MCF 10A (cell line): ENCODE measurements at regions not wholly inside any gene's neighbourhood (a gene's known extent, or its start where the extent isn't known, plus 50 kb on each side); places are given as distances from the start of the nearest gene placed in this dataset.
"Not testable (repeated sequence)": the region's sequence is repeated elsewhere in the genome, so short reads cannot be mapped to it uniquely, and the experiment has no call there.

Source experiments
- BruUV-seq: library from RNA; stranded (reverse); fragments of 400-500 nt; replicated peaks from 2 replicates; lab custom pipeline; 2021; lab: Mats Ljungman, UMichigan
- CTCF ChIA-PET: fragments of 300-600 bp; sonication (Branson Sonifier 250); formaldehyde crosslinking; extraction: SDS; loops from one replicate; lab custom pipeline; 2021; ENCODE audit warnings: antibody characterized with exemption, inconsistent platforms; lab: Yijun Ruan, JAX
- POLR2A ChIA-PET: fragments of 300-600, 350-650 bp; sonication (Branson Sonifier 250); formaldehyde crosslinking; extraction: SDS; loops from one replicate; lab custom pipeline; 2020; ENCODE audit warnings: antibody characterized with exemption, inconsistent platforms; lab: Yijun Ruan, JAX
- DNase-seq: peaks from one replicate; pipeline ENCODE4 v3.0.0-alpha.2; 2018; ENCODE audit not compliant: unreplicated experiment
- H3K27ac Mint-ChIP-seq: one replicate; pipeline ENCODE4 v1.8.0; 2022; ENCODE audit warnings: mild to moderate bottlenecking, low read depth, mixed read lengths; ENCODE audit not compliant: unreplicated experiment
- H3K27me3 Mint-ChIP-seq: one replicate; pipeline ENCODE4 v1.8.0; 2022; ENCODE audit warnings: mixed read lengths; ENCODE audit not compliant: insufficient read depth, unreplicated experiment
- H3K36me3 Mint-ChIP-seq: one replicate; pipeline ENCODE4 v1.8.0; 2022; ENCODE audit warnings: mild to moderate bottlenecking, moderate library complexity, mixed read lengths; ENCODE audit not compliant: insufficient read depth, unreplicated experiment
- H3K4me1 Mint-ChIP-seq: one replicate; pipeline ENCODE4 v1.8.0; 2022; ENCODE audit warnings: mixed read lengths; ENCODE audit not compliant: insufficient read depth, unreplicated experiment
- H3K4me3 Mint-ChIP-seq: one replicate; pipeline ENCODE4 v1.8.0; 2022; ENCODE audit warnings: mild to moderate bottlenecking, moderate library complexity, mixed read lengths; ENCODE audit not compliant: unreplicated experiment
- H3K9me3 Mint-ChIP-seq: one replicate; pipeline ENCODE4 v1.8.0; 2022; ENCODE audit warnings: mixed read lengths; ENCODE audit not compliant: unreplicated experiment
- intact Hi-C: fragments of 100-400 bp; cut with micrococcal nuclease; formaldehyde crosslinking; loops from 2 replicates; pipeline ENCODE4 v1.14.1; 2022
- TF ChIP-seq, protein P1 (sequence below): fragments of 200-600 bp; IDR thresholded peaks from one replicate; pipeline ENCODE4 v1.8.0; 2022; ENCODE audit warnings: antibody characterized with exemption, mild to moderate bottlenecking; ENCODE audit not compliant: unreplicated experiment

DNA sequence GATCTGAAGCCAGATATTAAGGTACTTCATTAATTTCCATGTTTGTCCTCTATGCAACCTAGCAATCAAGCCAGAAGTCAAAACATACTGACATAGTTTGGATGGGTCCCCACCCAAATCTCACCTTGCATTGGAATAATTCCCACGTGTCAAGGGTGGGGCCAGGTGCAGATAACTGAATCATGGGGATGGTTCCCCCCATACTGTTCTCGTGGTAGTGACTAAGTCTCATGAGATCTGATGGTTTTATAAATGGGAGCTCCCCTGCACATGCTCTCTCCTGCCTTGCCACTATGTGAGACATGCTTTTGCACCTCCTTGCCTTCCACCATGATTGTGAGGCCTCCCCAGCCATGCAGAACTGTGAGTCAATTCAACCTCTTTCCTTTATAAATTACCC, 143.9 kb upstream of the C1QTNF3 start:
- H3K4me3 Mint-ChIP-seq, H3K27ac Mint-ChIP-seq, H3K36me3 Mint-ChIP-seq, DNase-seq, intact Hi-C loops, H3K27me3 Mint-ChIP-seq, H3K9me3 Mint-ChIP-seq, POLR2A ChIA-PET, BruUV-seq, CTCF ChIA-PET, H3K4me1 Mint-ChIP-seq: not testable (repeated sequence)

GRCh38 chr5:34187441-34187840, 144.4 kb upstream of the C1QTNF3 start:
- BruUV-seq, DNase-seq, H3K4me3 Mint-ChIP-seq, intact Hi-C loops, H3K27me3 Mint-ChIP-seq, POLR2A ChIA-PET, H3K36me3 Mint-ChIP-seq, H3K9me3 Mint-ChIP-seq, H3K4me1 Mint-ChIP-seq, H3K27ac Mint-ChIP-seq, CTCF ChIA-PET: not testable (repeated sequence)

DNA sequence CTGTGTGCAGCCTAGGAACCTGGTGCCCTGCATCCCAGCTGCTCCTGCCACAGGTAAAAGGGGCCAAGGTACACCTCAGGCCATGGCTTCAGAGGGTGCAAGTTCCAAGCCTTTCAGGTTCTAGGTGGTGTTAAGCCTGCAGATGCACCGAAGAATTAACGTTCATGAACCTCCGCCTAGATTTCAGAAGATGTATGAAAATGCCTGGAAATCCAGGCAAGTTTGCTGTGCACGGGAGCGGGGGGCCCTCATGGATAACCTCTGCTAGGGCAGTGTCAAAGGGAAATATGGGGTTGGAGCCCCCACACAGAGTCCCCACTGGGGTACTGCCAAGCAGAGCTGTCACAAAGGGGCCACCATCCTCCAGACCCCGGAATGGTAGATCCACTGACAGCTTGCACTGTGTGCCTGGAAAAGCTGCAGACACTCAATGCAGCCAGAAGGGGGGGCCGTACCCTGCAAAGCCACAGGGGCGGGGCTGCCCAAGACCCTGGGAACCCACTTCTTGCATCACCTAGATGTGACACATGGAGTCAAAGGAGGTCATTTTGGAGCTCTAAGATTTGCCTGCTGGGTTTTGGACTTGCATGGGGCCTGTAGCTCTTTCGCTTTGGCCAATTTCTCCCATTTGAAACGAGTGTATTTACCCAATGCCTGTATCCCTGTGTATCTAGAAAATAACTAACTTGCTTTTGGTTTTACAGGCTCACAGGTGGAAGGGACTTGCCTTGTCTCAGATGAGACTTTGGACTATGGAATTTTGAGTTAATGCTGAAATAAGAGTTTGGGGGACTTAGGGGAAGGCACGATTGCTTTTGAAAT, 145.2 kb upstream of the C1QTNF3 start:
- H3K9me3 Mint-ChIP-seq, H3K36me3 Mint-ChIP-seq, H3K4me1 Mint-ChIP-seq, H3K27me3 Mint-ChIP-seq, intact Hi-C loops, BruUV-seq, H3K27ac Mint-ChIP-seq, CTCF ChIA-PET, H3K4me3 Mint-ChIP-seq, POLR2A ChIA-PET: not testable (repeated sequence)
- DNase-seq: peak; percentile 72
- TF ChIP-seq, protein P1, sequence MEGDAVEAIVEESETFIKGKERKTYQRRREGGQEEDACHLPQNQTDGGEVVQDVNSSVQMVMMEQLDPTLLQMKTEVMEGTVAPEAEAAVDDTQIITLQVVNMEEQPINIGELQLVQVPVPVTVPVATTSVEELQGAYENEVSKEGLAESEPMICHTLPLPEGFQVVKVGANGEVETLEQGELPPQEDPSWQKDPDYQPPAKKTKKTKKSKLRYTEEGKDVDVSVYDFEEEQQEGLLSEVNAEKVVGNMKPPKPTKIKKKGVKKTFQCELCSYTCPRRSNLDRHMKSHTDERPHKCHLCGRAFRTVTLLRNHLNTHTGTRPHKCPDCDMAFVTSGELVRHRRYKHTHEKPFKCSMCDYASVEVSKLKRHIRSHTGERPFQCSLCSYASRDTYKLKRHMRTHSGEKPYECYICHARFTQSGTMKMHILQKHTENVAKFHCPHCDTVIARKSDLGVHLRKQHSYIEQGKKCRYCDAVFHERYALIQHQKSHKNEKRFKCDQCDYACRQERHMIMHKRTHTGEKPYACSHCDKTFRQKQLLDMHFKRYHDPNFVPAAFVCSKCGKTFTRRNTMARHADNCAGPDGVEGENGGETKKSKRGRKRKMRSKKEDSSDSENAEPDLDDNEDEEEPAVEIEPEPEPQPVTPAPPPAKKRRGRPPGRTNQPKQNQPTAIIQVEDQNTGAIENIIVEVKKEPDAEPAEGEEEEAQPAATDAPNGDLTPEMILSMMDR: peak; percentile 75

DNA sequence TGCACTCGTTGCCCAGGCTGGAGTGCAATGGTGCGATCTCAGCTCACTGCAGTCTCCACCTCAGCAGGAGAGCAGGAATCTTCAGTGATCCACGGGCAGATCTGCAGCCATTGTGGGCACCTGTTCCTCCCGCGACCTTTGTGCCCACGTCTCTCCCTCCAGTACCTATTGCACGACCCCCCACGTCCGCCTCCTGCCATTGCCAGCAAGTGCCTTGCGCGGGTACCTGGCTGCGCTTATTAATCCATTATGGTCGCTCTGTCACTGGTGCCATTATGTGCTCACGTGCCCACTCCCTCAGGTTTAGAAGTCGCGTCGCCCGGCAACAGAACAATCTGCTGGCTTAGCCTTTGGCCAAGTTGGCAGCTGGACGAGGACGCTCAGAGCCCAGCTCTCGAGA, 146.2 kb upstream of the C1QTNF3 start:
- POLR2A ChIA-PET, DNase-seq, H3K4me3 Mint-ChIP-seq, H3K36me3 Mint-ChIP-seq, H3K27ac Mint-ChIP-seq, H3K4me1 Mint-ChIP-seq, CTCF ChIA-PET, H3K27me3 Mint-ChIP-seq, BruUV-seq, intact Hi-C loops, H3K9me3 Mint-ChIP-seq: not testable (repeated sequence)

DNA sequence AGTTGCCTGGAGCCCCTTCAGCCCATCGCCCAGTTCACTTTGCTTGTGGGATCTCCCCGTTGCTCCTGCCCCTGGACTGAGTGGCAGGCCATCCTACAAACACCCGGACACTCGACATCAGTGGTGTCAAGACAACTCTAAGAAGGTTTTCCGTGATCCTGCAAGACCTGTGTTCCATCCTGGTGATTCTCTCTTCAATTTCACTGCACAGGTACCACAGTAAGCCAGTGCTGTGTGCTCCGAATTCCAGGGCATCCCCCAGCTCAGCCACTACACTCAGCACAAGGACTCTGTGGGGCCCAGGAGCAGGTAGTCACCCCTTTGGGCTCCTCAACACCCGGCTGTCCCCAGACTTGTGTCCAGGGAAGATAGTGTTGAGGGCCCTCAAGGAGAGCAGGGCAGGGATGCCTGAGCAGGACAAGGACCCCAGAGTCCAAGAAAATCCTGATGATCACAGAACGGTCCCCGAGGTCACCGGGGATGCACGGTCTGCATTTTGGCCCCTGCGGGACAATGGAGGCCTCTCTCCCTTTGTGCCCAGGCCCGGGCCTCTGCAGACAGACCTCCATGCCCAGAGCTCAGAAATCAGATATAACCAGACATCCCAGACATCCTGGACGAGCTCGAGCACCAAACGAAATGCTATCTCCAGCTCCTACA, 146.9 kb upstream of the C1QTNF3 start:
- POLR2A ChIA-PET, intact Hi-C loops, H3K9me3 Mint-ChIP-seq, H3K27ac Mint-ChIP-seq, H3K4me3 Mint-ChIP-seq, BruUV-seq, CTCF ChIA-PET, H3K36me3 Mint-ChIP-seq, H3K4me1 Mint-ChIP-seq, DNase-seq, H3K27me3 Mint-ChIP-seq: not testable (repeated sequence)

DNA sequence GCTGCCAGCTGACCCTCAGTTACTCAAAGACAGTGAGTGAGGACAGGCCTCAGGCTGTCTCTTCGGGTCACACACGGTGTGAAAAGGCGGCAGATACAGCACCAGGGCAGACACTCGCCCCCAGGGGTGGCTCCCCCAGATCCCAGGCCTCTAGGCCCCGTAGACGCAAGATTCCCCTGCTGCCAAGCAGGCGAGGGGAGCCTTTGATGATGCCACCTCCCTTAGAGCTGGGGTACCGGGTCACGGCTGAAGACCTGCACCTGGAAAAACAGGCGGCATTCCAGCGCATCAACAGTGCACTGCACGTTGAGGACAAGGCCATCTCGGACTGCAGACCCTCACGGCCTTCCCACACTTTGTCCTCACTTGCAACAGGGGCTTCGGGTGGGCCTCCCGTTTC, 147.5 kb upstream of the C1QTNF3 start:
- H3K4me3 Mint-ChIP-seq, intact Hi-C loops, H3K36me3 Mint-ChIP-seq, H3K4me1 Mint-ChIP-seq, H3K27me3 Mint-ChIP-seq, DNase-seq, BruUV-seq, H3K27ac Mint-ChIP-seq, POLR2A ChIA-PET, CTCF ChIA-PET, H3K9me3 Mint-ChIP-seq: not testable (repeated sequence)

GRCh38 chr5:34191279-34191744, 148.3 kb upstream of the C1QTNF3 start:
- H3K36me3 Mint-ChIP-seq, DNase-seq, BruUV-seq, intact Hi-C loops, H3K9me3 Mint-ChIP-seq, H3K27me3 Mint-ChIP-seq, H3K4me3 Mint-ChIP-seq, POLR2A ChIA-PET, H3K4me1 Mint-ChIP-seq: not testable (repeated sequence)
- CTCF ChIA-PET: interaction anchor here (0.6 kb wide), 1 partner anchor 194 kb away, joined by 3 read pairs; no protein-coding TSS in a partner anchor
- peak overlapping the region; percentile 52 for H3K27ac Mint-ChIP-seq

- H3K4me1 Mint-ChIP-seq, H3K27me3 Mint-ChIP-seq, intact Hi-C loops, POLR2A ChIA-PET, CTCF ChIA-PET, H3K36me3 Mint-ChIP-seq, BruUV-seq, H3K4me3 Mint-ChIP-seq, H3K9me3 Mint-ChIP-seq, DNase-seq: not testable (repeated sequence)
- H3K27ac Mint-ChIP-seq: peak overlapping the region; percentile 52
Measured at GRCh38 chr5:34192064-34192922, 149.3 kb upstream of the C1QTNF3 start.
